Pancreas (tissue), 10 donors: ENCODE measurements at regions not wholly inside any gene's neighbourhood (a gene's known extent, or its start where the extent isn't known, plus 50 kb on each side); places are given as distances from the start of the nearest gene placed in this dataset.

Experiments
- ATAC-seq, 4 donors: fragments of 200-7000 bp; cut with Tn5 transposase; one replicate each; pipeline versions ENCODE4 v1.8.0 to v1.9.1; 2020; ENCODE audit warnings: mild to moderate bottlenecking in 4 of 4, moderate library complexity in 4 of 4
- DNase-seq, 6 donors: peaks; one replicate each; pipeline ENCODE4 v3.0.0-alpha.2; 2020
- FAIRE-seq: peaks from 2 replicates; lab custom pipeline; 2012; peaks lifted over from hg19 to GRCh38; lab: Jason Lieb, UNC
- H3K27ac ChIP-seq, 4 donors: fragments of 200-600 bp; sonication (generic); 1 replicate in 3 of 4; 2 replicates in 1 of 4; pipeline versions ENCODE4 v1.5.0 to v1.8.0; 2020
- H3K27me3 ChIP-seq, 4 donors: fragments of 200-600 bp; one replicate each; pipeline ENCODE4 v1.8.0; 2021
- H3K36me3 ChIP-seq, 3 donors: fragments of 200-600 bp; sonication (generic) in 1 of 3; one replicate each; pipeline versions ENCODE4 v1.5.0 to v1.8.0; 2020 to 2021
- H3K4me1 ChIP-seq, 3 donors: fragments of 200-600 bp; one replicate each; pipeline ENCODE4 v1.8.0; 2021
- H3K4me3 ChIP-seq, 4 donors: fragments of 200-600 bp; sonication (generic) in 2 of 4; one replicate each; pipeline versions ENCODE4 v1.5.0 to v1.8.0; 2020 to 2021
- H3K9me3 ChIP-seq, 4 donors: fragments of 200-600 bp; one replicate each; pipeline ENCODE4 v1.8.0; 2021
- CTCF ChIP-seq, 4 donors: fragments of 200-600 bp; sonication (generic) in 3 of 4; IDR thresholded peaks; one replicate each; pipeline versions ENCODE4 v1.5.0 to v1.8.0; 2021; ENCODE audit warnings: antibody characterized with exemption in 4 of 4
- WGBS, 2 donors: extraction: QIAGEN DNeasy Blood & Tissue Kit; methylation state at CpG; one replicate each; pipeline ENCODE4 v1.1.7; 2013; 5-methylcytosine and 5-hydroxymethylcytosine counted together
- intact Hi-C, 3 donors: fragments of 100-400 bp; cut with DNase I; formaldehyde crosslinking; loops; one replicate each; pipeline versions ENCODE4 v1.11.1 to v1.14.2; 2022
- donor health status: healthy with polysubstance abuse.
- donor health status: DM: no; HTN: no; CAD: no; lungs with moderate emphysema.
- donor health status: DM: no; HTN: no; CAD: no.
- donor health status: control.
- donor health status: control.
- donor health status: Bipolar disorder and iron deficiency.
- donor health status: DM: yes; HTN: yes; CAD: no.
- donor health status: DM: no; HTN: no; CAD: no.
- donor health status: DM: no; HTN: no; CAD: no.
- donor health status: DM: yes; HTN: yes; CAD: no.

DNA sequence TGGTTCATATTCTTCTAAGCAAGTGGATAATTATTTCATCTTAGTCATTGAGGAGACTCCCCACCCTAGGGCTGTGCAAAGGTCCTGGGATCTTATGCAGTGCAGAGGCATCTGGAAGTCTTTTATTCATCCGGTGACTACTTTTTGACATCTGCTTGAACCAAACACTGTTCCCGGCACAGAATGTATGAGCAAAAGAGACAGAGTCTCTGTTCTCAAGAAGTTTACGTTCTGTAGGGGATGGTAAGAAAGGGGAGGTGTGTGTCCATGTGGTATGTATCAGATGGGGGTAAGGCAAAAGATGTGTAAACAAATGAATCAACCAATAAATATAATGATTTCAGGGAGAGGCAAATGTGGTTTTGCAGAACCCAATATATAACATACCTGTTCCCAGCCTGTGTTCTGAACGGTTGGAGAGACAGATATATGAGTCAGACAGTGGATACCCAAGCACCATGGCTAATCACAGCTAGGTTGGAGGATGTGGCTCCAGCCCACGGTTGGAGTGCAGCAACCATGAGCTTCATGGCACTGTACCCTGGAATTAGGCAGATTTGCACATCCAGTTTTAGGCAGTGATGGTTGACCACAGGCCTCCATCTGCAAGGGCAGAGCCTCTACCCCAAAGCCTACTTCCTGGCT lies 75.1 kb upstream of the CADM1 start:
- H3K9me3 ChIP-seq = no peaks in the 10 kb centered on the region
- no peaks in the 10 kb centered on the region for H3K4me1 ChIP-seq
- H3K27me3 ChIP-seq = no peaks in the 10 kb centered on the region
- 70 to 76% methylated on average over 5 of the region's 5 CpGs for WGBS, 2 donors
- no peak overlapping the region for H3K4me3 ChIP-seq
- H3K27ac ChIP-seq = no peak overlapping the region
- TF ChIP-seq CTCF (IDR thresholded peaks at IDR 0.05) = no peak
- H3K36me3 ChIP-seq = no peaks in the 10 kb centered on the region
- intact Hi-C loops = no loop called here
- DNase-seq (no peak), FAIRE-seq (no peak), ATAC-seq (no peak)

- TF ChIP-seq CTCF (IDR thresholded peaks at IDR 0.05) = no peak
- no peaks in the 10 kb centered on the region for H3K36me3 ChIP-seq
- H3K27ac ChIP-seq = no peak overlapping the region
- DNase-seq (no peak), FAIRE-seq (no peak), ATAC-seq (no peak)
- H3K9me3 ChIP-seq = no peaks in the 10 kb centered on the region
- no peaks in the 10 kb centered on the region for H3K27me3 ChIP-seq
- no peaks in the 10 kb centered on the region for H3K4me1 ChIP-seq
- intact Hi-C loops = no loop called here
- no peak overlapping the region for H3K4me3 ChIP-seq
Observed at GRCh38 chr11:115578275-115578674, 74.1 kb upstream of the CADM1 start.

DNA sequence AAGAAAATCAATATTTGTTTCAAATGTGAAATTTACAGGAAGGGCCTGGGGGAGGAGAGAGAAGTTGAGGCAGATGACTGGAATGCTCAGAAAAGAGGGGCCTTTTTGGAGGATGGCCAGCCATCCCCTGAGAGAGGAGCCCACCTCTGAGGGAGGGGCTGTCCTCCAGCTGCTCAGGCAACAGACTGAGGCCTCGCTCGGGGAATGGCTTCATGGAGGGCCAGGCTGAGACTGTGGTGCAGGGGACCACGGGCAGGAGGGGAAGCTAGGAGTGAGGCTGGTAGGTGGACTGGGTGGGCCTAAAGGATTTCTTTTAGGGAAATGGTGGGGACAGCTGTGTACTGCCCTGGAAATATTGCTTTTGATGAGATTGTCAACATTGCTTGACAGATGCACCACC lies 73.5 kb upstream of the CADM1 start:
- H3K4me3 ChIP-seq = no peak overlapping the region
- DNase-seq = no peak
- H3K36me3 ChIP-seq = no peaks in the 10 kb centered on the region
- intact Hi-C loops = no loop called here
- no peaks in the 10 kb centered on the region for H3K27me3 ChIP-seq
- no peak for TF ChIP-seq CTCF (IDR thresholded peaks at IDR 0.05)
- no peak for ATAC-seq
- no peak overlapping the region for H3K27ac ChIP-seq
- 63 to 86% methylated on average over 3 of the region's 3 CpGs for WGBS, 2 donors
- H3K4me1 ChIP-seq = no peaks in the 10 kb centered on the region
- H3K9me3 ChIP-seq = no peaks in the 10 kb centered on the region
- no peak for FAIRE-seq

DNA sequence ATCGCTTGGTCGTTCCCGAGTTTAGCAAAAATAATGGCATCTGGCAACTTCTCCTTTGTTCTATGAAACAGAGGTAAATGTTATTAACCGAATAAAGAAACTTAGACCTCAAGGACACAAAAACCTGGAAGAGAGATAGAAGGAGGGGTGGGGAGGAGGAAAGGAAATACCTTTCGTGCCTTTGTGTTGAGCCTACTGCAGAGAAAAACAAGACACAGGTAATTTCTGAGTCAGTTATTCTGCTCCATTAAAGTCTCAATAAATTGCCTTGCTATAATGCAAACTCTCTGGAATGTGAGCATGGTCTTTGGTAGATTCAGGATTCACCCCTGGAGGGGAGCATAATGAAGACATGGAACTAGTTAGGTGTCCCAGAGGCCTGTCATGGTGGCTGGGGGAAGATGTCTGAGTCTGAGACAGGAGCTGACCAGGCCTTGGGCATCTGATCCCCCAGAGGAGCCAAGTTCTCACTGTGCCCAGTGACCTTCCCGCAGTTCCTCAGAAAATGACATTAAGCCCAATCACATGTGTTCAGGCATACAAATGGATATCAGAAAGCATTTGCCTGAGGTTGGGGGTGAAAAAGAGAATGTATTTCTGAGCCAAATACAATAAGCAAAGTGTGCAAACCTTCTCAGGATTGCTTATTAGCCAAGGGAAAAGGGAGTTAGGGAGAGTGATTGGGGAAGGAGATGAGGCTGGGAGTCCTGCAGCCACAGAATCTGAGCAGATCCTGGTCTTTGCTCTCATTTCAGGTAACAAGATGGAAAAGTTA lies 72.6 kb upstream of the CADM1 start:
- Histone ChIP-seq H3K36me3 (no peaks in the 10 kb centered on the region), H3K27me3 (no peaks in the 10 kb centered on the region), H3K4me1 (no peaks in the 10 kb centered on the region), H3K4me3 (no peak overlapping the region), H3K9me3 (no peaks in the 10 kb centered on the region), H3K27ac (no peak overlapping the region)
- no peak for TF ChIP-seq CTCF (IDR thresholded peaks at IDR 0.05)
- no peak for DNase-seq
- 82 to 84% methylated on average over 6 of the region's 6 CpGs for WGBS, 2 donors
- no peak for ATAC-seq
- no peak for FAIRE-seq
- intact Hi-C loops = no loop called here

- H3K4me3 ChIP-seq = no peak overlapping the region
- no peaks in the 10 kb centered on the region for H3K27me3 ChIP-seq
- no peak for ATAC-seq
- no peak for DNase-seq
- WGBS, 2 donors = 78 to 84% methylated on average over 5 of the region's 5 CpGs
- FAIRE-seq = no peak
- no peaks in the 10 kb centered on the region for H3K36me3 ChIP-seq
- no peak overlapping the region for H3K27ac ChIP-seq
- intact Hi-C loops = no loop called here
- no peaks in the 10 kb centered on the region for H3K4me1 ChIP-seq
- no peak for TF ChIP-seq CTCF (IDR thresholded peaks at IDR 0.05)
- H3K9me3 ChIP-seq = no peaks in the 10 kb centered on the region
Observed at GRCh38 chr11:115572551-115572950, 68.3 kb upstream of the CADM1 start.
